ENCODE measurements at regions not wholly inside any gene's neighbourhood (a gene's known extent, or its start where the extent isn't known, plus 50 kb on each side); places are given as distances from the start of the nearest gene placed in this dataset.

GRCh38 chr12:115898670-115899069 is 378.8 kb downstream of the MED13L start:
- WGBS, 3 donors = 41 to 74% (median 67%) methylated on average over 1 of the region's 1 CpG
- no peak overlapping the region for H3K27ac ChIP-seq (ENCODE audit: low read depth, low read length)

GRCh38 chr12:115897729-115898128 is 379.8 kb downstream of the MED13L start:
- no peak overlapping the region for H3K27ac ChIP-seq (ENCODE audit: low read depth, low read length)
- 68 to 74% (median 72%) methylated on average over 3 of the region's 3 CpGs for WGBS, 3 donors

- WGBS, 3 donors = 83 to 92% (median 90%) methylated on average over 1 of the region's 1 CpG
- no peak overlapping the region for H3K27ac ChIP-seq (ENCODE audit: low read depth, low read length)
Observed at GRCh38 chr12:115895247-115895646, 382.2 kb downstream of the MED13L start.

- H3K27ac ChIP-seq (ENCODE audit: low read depth, low read length) = no peak overlapping the region
Observed at GRCh38 chr12:115891556-115892164, 385.8 kb downstream of the MED13L start.

GRCh38 chr12:115886666-115887065 is 390.8 kb downstream of the MED13L start:
- WGBS, 3 donors = 81 to 89% (median 85%) methylated on average over 4 of the region's 4 CpGs
- H3K27ac ChIP-seq (ENCODE audit: low read depth, low read length) = no peak overlapping the region

More at GRCh38 chr12:115891556-115892164, 385.8 kb downstream of the MED13L start:
- 27 to 46% (median 36%) methylated on average over 6 of the region's 6 CpGs for WGBS, 3 donors

GRCh38 chr12:115885040-115885690 is 392.3 kb downstream of the MED13L start:
- 65 to 80% (median 75%) methylated on average over 12 of the region's 12 CpGs for WGBS, 3 donors
- H3K27ac ChIP-seq (ENCODE audit: low read depth, low read length) = no peak overlapping the region

GRCh38 chr12:115882936-115883335 is 394.6 kb downstream of the MED13L start:
- H3K27ac ChIP-seq (ENCODE audit: low read depth, low read length) = no peak overlapping the region

GRCh38 chr12:115880238-115880637 is 397.3 kb downstream of the MED13L start:
- 78 to 87% (median 83%) methylated on average over 3 of the region's 3 CpGs for WGBS, 3 donors
- no peak overlapping the region for H3K27ac ChIP-seq (ENCODE audit: low read depth, low read length)

GRCh38 chr12:115879354-115879753 is 398.1 kb downstream of the MED13L start:
- H3K27ac ChIP-seq (ENCODE audit: low read depth, low read length) = no peak overlapping the region
- 42 to 67% (median 67%) methylated on average over 5 of the region's 5 CpGs for WGBS, 3 donors

GRCh38 chr12:115873451-115874082 is 403.9 kb downstream of the MED13L start:
- H3K27ac ChIP-seq (ENCODE audit: low read depth, low read length) = no peak overlapping the region
- 73 to 87% (median 83%) methylated on average over 3 of the region's 3 CpGs for WGBS, 3 donors

- H3K27ac ChIP-seq (ENCODE audit: low read depth, low read length) = no peak overlapping the region
- 23 to 61% (median 57%) methylated on average over 4 of the region's 4 CpGs for WGBS, 3 donors
Observed at GRCh38 chr12:115872919-115873357, 404.6 kb downstream of the MED13L start.

GRCh38 chr12:115872212-115872611 is 405.3 kb downstream of the MED13L start:
- 46 to 66% (median 50%) methylated on average over 1 of the region's 1 CpG for WGBS, 3 donors
- H3K27ac ChIP-seq (ENCODE audit: low read depth, low read length) = no peak overlapping the region

GRCh38 chr12:115871714-115872113 is 405.8 kb downstream of the MED13L start:
- no peak overlapping the region for H3K27ac ChIP-seq (ENCODE audit: low read depth, low read length)
- 36 to 46% (median 43%) methylated on average over 3 of the region's 3 CpGs for WGBS, 3 donors

GRCh38 chr12:115870510-115870909 is 407.0 kb downstream of the MED13L start:
- 63 to 71% (median 68%) methylated on average over 4 of the region's 4 CpGs for WGBS, 3 donors
- no peak overlapping the region for H3K27ac ChIP-seq (ENCODE audit: low read depth, low read length)

GRCh38 chr12:115870021-115870420 is 407.5 kb downstream of the MED13L start:
- WGBS, 3 donors = 62 to 72% (median 70%) methylated on average over 3 to 4 of the region's 4 CpGs
- H3K27ac ChIP-seq (ENCODE audit: low read depth, low read length) = no peak overlapping the region

- WGBS, 3 donors = 68 to 82% (median 81%) methylated on average over 5 of the region's 5 CpGs
- no peak overlapping the region for H3K27ac ChIP-seq (ENCODE audit: low read depth, low read length)
Observed at GRCh38 chr12:115869604-115870003, 407.9 kb downstream of the MED13L start.

GRCh38 chr12:115868624-115869023 is 408.9 kb downstream of the MED13L start:
- H3K27ac ChIP-seq (ENCODE audit: low read depth, low read length) = no peak overlapping the region
- 71 to 83% (median 83%) methylated on average over 6 of the region's 6 CpGs for WGBS, 3 donors

- WGBS, 3 donors = 57 to 78% (median 77%) methylated on average over 4 of the region's 4 CpGs
- no peak overlapping the region for H3K27ac ChIP-seq (ENCODE audit: low read depth, low read length)
Observed at GRCh38 chr12:115867854-115868253, 409.6 kb downstream of the MED13L start.

- no peak overlapping the region for H3K27ac ChIP-seq (ENCODE audit: low read depth, low read length)
- WGBS, 3 donors = 51 to 78% (median 76%) methylated on average over 6 of the region's 6 CpGs
Observed at GRCh38 chr12:115866909-115867525, 410.5 kb downstream of the MED13L start.

Data from adipose tissue (tissue), 3 donors.